GM23338 (cell line): ENCODE measurements at regions not wholly inside any gene's neighbourhood (a gene's known extent, or its start where the extent isn't known, plus 50 kb on each side); places are given as distances from the start of the nearest gene placed in this dataset.

Experiments used
- ATAC-seq: fragments of 200-7000 bp; cut with Tn5 transposase; 3 replicates; pipeline ENCODE4 v1.9.1; 2020
- DNase-seq: peaks from one replicate; pipeline ENCODE4 v3.0.0-alpha.2; 2015; ENCODE audit warnings: low spot score
- H2AFZ ChIP-seq: fragments of 200-600 bp; sonication (generic); 2 replicates; pipeline ENCODE4 v1.8.0; 2016; ENCODE audit warnings: antibody characterized with exemption, mild to moderate bottlenecking, moderate library complexity
- H3F3A ChIP-seq: fragments of 200-600 bp; sonication (generic); replicated peaks from 2 replicates; pipeline ENCODE4 v1.8.0; 2017; ENCODE audit warnings: antibody characterized with exemption, mixed run types, low read depth
- H3K27ac ChIP-seq: fragments of 200-600 bp; sonication (generic); 2 replicates; pipeline ENCODE4 v1.6.1; 2016; ENCODE audit warnings: low read depth
- H3K27me3 ChIP-seq: fragments of 200-600 bp; sonication (generic); 2 replicates; pipeline ENCODE4 v1.8.0; 2016; ENCODE audit warnings: mild to moderate bottlenecking, mixed run types, moderate library complexity; ENCODE audit not compliant: insufficient read depth
- H3K36me3 ChIP-seq: fragments of 200-600 bp; sonication (generic); 2 replicates; pipeline ENCODE4 v1.8.0; 2016; ENCODE audit warnings: mild to moderate bottlenecking; ENCODE audit not compliant: insufficient read depth
- H3K4me1 ChIP-seq: fragments of 200-600 bp; sonication (generic); 2 replicates; pipeline ENCODE4 v1.8.0; 2016; ENCODE audit warnings: mild to moderate bottlenecking, moderate library complexity; ENCODE audit not compliant: insufficient read depth
- H3K4me2 ChIP-seq: fragments of 200-600 bp; sonication (generic); 2 replicates; pipeline ENCODE4 v1.7.1; 2017; ENCODE audit warnings: mixed run types
- H3K4me3 ChIP-seq: fragments of 200-600 bp; sonication (generic); 2 replicates; pipeline ENCODE4 v1.6.1; 2016; ENCODE audit warnings: mixed run types
- H3K79me2 ChIP-seq: fragments of 200-600 bp; sonication (generic); replicated peaks from 2 replicates; pipeline ENCODE4 v1.8.0; 2017; ENCODE audit warnings: mild to moderate bottlenecking; ENCODE audit not compliant: insufficient read depth
- H3K9me2 ChIP-seq: fragments of 200-600 bp; sonication (generic); 2 replicates; pipeline ENCODE4 v1.8.0; 2017; ENCODE audit not compliant: insufficient read depth
- H4K20me1 ChIP-seq: fragments of 200-600 bp; sonication (generic); replicated peaks from 2 replicates; pipeline ENCODE4 v1.8.0; 2017; ENCODE audit warnings: mild to moderate bottlenecking; ENCODE audit not compliant: insufficient read depth
- H3K27ac Mint-ChIP-seq: 2 replicates; pipeline ENCODE4 v1.8.0; 2020; ENCODE audit warnings: inconsistent platforms, mild to moderate bottlenecking, moderate library complexity, mixed read lengths
- H3K27me3 Mint-ChIP-seq: 3 replicates; pipeline ENCODE4 v1.8.0; 2022; ENCODE audit warnings: low read depth, mild to moderate bottlenecking, moderate library complexity, mixed read lengths, inconsistent platforms; ENCODE audit not compliant: insufficient read depth, poor library complexity
- H3K36me3 Mint-ChIP-seq: 3 replicates; pipeline ENCODE4 v1.8.0; 2021; ENCODE audit warnings: low read depth, mild to moderate bottlenecking, inconsistent platforms, moderate library complexity, mixed read lengths
- H3K4me1 Mint-ChIP-seq: 3 replicates; pipeline ENCODE4 v1.8.0; 2020; ENCODE audit warnings: mild to moderate bottlenecking, inconsistent platforms, mixed read lengths
- H3K4me3 Mint-ChIP-seq: 3 replicates; pipeline ENCODE4 v1.8.0; 2021; ENCODE audit warnings: moderate library complexity, mild to moderate bottlenecking, inconsistent platforms, mixed read lengths
- H3K9me3 Mint-ChIP-seq: 3 replicates; pipeline ENCODE4 v1.8.0; 2020; ENCODE audit warnings: moderate library complexity, mild to moderate bottlenecking, inconsistent platforms, mixed read lengths
- CTCF ChIP-seq, 2 experiments: fragments of 200-600 bp in 1 of 2; sonication (generic) in 1 of 2; conservative IDR thresholded peaks; 2 replicates each; pipeline versions ENCODE4 v1.5.1 to v1.6.1; 2016 to 2017; ENCODE audit warnings: antibody characterized with exemption in 2 of 2, low read depth in 2 of 2, mild to moderate bottlenecking in 2 of 2, moderate library complexity in 1 of 2
- EZH2 ChIP-seq: fragments of 200-600 bp; sonication (generic); IDR thresholded peaks from one replicate; pipeline ENCODE4 v1.8.0; 2017; ENCODE audit warnings: antibody characterized with exemption, mild to moderate bottlenecking, low read depth; ENCODE audit not compliant: unreplicated experiment
- JUNB ChIP-seq: IDR thresholded peaks from one replicate; pipeline ENCODE4 v1.6.1; 2016; ENCODE audit warnings: antibody characterized with exemption; ENCODE audit not compliant: unreplicated experiment
- NANOG ChIP-seq: IDR thresholded peaks from 2 replicates; pipeline ENCODE4 v1.6.1; 2016; ENCODE audit warnings: antibody characterized with exemption, borderline replicate concordance
- POLR2AphosphoS5 ChIP-seq: IDR thresholded peaks from 2 replicates; pipeline ENCODE4 v1.6.1; 2016; ENCODE audit warnings: antibody characterized with exemption, low read depth
- STAT1 ChIP-seq: IDR thresholded peaks from one replicate; pipeline ENCODE4 v1.6.1; 2016; ENCODE audit warnings: antibody characterized with exemption; ENCODE audit not compliant: unreplicated experiment
- ZNF114 ChIP-seq: fragments of 250-450 bp; sonication (Bioruptor Pico); IDR thresholded peaks from 2 replicates; pipeline ENCODE4 v1.5.0; 2020; ENCODE audit warnings: mild to moderate bottlenecking, moderate library complexity
- TF ChIP-seq, protein P1 (sequence below): IDR thresholded peaks from 2 replicates; pipeline ENCODE4 v1.6.1; 2016; ENCODE audit warnings: antibody characterized with exemption
- TF ChIP-seq, protein P2 (sequence below): IDR thresholded peaks from one replicate; pipeline ENCODE4 v1.6.1; 2018; ENCODE audit warnings: antibody characterized with exemption; ENCODE audit not compliant: unreplicated experiment

DNA sequence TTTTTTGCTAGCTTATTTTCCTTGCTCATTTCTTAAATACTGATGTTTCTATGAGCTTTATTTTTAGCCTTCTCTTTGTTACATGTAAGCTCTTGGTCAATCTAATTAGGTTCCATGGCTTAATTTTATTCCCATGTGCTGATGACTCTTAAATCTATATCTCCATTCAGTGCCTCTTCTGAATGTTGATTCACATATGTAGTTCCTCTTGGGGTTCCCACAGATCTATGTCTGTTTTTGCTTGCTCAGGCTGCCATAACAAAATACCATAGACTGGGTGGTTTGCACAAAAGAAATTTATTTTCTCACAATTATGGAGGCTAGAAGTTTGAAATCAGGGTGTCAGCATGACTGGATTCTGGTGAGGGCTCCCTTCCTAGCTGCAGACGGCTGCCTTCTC, 58.3 kb upstream of the PLA2G4A start (continued):
- TF ChIP-seq, protein P1, sequence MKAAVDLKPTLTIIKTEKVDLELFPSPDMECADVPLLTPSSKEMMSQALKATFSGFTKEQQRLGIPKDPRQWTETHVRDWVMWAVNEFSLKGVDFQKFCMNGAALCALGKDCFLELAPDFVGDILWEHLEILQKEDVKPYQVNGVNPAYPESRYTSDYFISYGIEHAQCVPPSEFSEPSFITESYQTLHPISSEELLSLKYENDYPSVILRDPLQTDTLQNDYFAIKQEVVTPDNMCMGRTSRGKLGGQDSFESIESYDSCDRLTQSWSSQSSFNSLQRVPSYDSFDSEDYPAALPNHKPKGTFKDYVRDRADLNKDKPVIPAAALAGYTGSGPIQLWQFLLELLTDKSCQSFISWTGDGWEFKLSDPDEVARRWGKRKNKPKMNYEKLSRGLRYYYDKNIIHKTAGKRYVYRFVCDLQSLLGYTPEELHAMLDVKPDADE: no peak
- TF ChIP-seq EZH2: no peak

DNA sequence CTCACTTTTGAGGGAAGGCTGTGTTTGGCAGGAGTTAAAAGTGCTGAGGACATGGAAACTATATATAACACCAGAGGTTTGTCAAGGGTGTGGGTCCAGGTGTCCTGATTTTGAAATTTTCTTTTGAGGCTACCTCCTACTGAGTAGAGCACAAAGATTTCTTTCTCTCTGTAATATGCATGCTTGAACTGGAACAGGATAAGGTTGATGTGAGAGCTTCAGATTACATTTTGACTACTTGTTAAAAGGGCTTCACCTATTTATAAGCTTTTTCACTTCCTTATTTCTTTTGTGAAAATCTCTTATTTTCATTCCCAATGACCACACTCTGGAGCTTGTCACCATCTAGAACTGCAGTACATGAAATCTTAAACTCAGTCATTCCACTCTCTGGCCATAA, 59.8 kb upstream of the PLA2G4A start:
- ATAC-seq (no peak), DNase-seq (no peak)
- Mint-ChIP-seq H3K9me3 (no peaks in the 10 kb centered on the region), H3K4me3 (no peak overlapping the region), H3K4me1 (peaks cover 3% of the 10 kb centered on the region; the same call in 2 of the 3 replicates), H3K36me3 (no peaks in the 10 kb centered on the region), H3K27ac (no peak overlapping the region), H3K27me3 (peaks cover 2% of the 10 kb centered on the region)
- Histone ChIP-seq H3K4me1 (no peaks in the 10 kb centered on the region), H3K27me3 (no peaks in the 10 kb centered on the region), H3K4me2 (no peak overlapping the region), H3F3A (no peaks in the 10 kb centered on the region), H3K27ac (no peak overlapping the region), H3K9me2 (0 out of 2 replicates have a peak, but pooled peaks cover 5% of the 10 kb centered on the region), H3K4me3 (no peak overlapping the region), H3K36me3 (no peaks in the 10 kb centered on the region), H4K20me1 (no peaks in the 10 kb centered on the region), H3K79me2 (no peaks in the 10 kb centered on the region), H2AFZ (peak overlapping the region; percentile 20)
- TF ChIP-seq CTCF (conservative IDR thresholded peaks at IDR 0.05; ENCODE audit: low read depth in 2 of 2) (no peak), POLR2AphosphoS5 (no peak)
- TF ChIP-seq, protein P2, sequence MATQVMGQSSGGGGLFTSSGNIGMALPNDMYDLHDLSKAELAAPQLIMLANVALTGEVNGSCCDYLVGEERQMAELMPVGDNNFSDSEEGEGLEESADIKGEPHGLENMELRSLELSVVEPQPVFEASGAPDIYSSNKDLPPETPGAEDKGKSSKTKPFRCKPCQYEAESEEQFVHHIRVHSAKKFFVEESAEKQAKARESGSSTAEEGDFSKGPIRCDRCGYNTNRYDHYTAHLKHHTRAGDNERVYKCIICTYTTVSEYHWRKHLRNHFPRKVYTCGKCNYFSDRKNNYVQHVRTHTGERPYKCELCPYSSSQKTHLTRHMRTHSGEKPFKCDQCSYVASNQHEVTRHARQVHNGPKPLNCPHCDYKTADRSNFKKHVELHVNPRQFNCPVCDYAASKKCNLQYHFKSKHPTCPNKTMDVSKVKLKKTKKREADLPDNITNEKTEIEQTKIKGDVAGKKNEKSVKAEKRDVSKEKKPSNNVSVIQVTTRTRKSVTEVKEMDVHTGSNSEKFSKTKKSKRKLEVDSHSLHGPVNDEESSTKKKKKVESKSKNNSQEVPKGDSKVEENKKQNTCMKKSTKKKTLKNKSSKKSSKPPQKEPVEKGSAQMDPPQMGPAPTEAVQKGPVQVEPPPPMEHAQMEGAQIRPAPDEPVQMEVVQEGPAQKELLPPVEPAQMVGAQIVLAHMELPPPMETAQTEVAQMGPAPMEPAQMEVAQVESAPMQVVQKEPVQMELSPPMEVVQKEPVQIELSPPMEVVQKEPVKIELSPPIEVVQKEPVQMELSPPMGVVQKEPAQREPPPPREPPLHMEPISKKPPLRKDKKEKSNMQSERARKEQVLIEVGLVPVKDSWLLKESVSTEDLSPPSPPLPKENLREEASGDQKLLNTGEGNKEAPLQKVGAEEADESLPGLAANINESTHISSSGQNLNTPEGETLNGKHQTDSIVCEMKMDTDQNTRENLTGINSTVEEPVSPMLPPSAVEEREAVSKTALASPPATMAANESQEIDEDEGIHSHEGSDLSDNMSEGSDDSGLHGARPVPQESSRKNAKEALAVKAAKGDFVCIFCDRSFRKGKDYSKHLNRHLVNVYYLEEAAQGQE: no peak

DNA sequence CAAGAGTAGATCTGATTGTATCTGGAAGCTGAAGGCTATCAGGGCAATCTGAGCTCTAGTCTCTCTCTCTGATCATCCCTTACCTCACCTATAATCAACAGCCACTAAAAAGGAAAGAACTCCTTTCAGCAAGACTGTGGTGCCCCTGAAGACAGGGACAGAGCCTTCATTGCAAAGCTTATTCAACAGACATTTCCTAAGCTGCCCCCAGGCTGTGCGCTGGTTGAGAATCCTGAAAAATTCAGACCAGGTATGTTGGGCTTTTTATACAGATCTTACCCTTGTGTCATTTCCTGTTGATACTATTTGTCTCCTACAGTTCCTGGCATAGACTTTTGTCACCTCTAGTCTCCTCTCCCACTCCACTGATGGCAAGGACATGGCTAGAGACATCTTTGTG, 63.3 kb upstream of the PLA2G4A start:
- Mint-ChIP-seq H3K27ac (no peak overlapping the region), H3K27me3 (no peaks in the 10 kb centered on the region), H3K4me1 (peaks cover 15% of the 10 kb centered on the region), H3K4me3 (no peak overlapping the region), H3K9me3 (no peaks in the 10 kb centered on the region), H3K36me3 (no peaks in the 10 kb centered on the region)
- no peak for ATAC-seq
- no peaks in the 10 kb centered on the region for H3K27me3 ChIP-seq
- H3K4me3 ChIP-seq: no peak overlapping the region
- DNase-seq: no peak
- no peak overlapping the region for H3K27ac ChIP-seq
- H3K36me3 ChIP-seq: no peaks in the 10 kb centered on the region
- H4K20me1 ChIP-seq: no peaks in the 10 kb centered on the region
- no peak overlapping the region for H3K4me2 ChIP-seq
- H3K79me2 ChIP-seq: no peaks in the 10 kb centered on the region
- H3F3A ChIP-seq: no peaks in the 10 kb centered on the region
- no peaks in the 10 kb centered on the region for H3K4me1 ChIP-seq
- H2AFZ ChIP-seq: no peak overlapping the region
- 0 out of 2 replicates have a peak, but pooled peaks cover 5% of the 10 kb centered on the region for H3K9me2 ChIP-seq
- TF ChIP-seq NANOG (no peak), CTCF (conservative IDR thresholded peaks at IDR 0.05; ENCODE audit: low read depth in 2 of 2) (no peak), EZH2 (no peak), STAT1 (no peak), JUNB (no peak), ZNF114 (CRISPR knock-in tag) (no peak)
- TF ChIP-seq, protein P1: no peak
- TF ChIP-seq, protein P2: no peak
